Embryonic facial prominence (tissue), 1 donor: ENCODE measurements at regions not wholly inside any gene's neighbourhood (a gene's known extent, or its start where the extent isn't known, plus 50 kb on each side); places are given as distances from the start of the nearest gene placed in this dataset.

Experiments used
- DNase-seq: peaks from one replicate; pipeline ENCODE4 v3.0.0-alpha.2; 2016; ENCODE audit errors: extremely low spot score

DNA sequence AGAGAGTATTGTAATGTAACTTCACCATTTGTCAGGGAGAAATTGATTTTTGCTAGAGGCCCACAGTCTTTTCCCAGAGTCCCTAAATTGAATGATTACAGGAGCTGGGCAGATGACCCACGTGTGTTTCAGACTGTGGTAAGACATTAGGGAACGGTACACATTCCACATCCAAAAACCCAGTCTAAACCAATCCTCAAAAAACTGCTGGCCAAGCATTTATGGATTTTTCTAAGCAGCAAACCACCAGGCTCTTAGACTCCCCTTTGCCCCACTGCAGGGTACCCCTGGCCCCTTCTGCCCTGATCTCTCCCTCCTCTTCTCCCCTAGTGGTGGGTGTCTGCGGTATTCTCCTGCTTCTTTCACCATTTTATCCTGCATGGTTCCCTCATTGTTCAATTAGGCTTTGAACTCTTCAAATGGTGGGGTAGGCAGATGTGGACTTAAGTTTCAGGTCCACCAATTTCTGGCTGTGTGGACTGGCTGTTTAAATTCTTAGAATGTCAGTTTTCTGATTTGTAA lies 135.5 kb upstream of the SORCS3 start:
- DNase-seq, result no peak

DNA sequence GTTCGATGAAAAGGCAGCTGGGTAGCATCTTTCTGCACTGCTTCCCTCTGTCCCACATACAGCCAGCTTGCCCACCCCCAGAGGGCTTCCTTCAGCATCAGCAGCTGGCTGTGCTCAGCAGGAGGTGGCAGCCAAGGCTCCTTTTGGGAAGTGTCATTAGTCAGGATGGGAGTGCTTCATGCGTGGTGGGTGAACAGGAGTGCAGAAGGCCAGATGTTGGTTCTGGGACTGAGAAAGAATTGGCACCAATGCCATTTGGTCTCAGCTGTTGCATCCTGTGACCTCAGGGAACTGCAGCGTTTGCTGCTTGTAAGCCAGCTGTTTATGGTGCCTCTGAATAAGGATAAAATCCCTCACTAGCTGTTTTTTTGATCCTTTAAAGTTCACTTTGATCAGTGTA lies 131.1 kb upstream of the SORCS3 start:
- no peak for DNase-seq

DNA sequence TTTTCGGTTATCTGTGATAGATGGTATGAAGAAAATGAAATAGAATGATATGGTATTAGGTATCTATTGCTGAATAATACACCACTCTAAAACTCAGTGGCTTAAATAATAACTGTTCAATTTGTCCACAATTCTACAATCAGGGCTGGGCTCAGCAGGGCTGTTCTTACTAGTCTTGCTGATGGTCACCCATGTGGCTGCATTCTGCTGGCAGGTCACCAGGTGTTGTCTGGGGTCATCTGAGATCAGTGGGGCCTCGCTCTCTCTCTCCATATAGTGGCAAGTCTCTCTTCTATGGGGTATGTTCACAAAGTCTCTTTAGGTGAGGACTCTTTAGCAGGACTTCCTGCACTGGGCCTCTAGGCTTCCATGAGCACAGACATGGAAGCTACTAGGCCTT lies 130.4 kb upstream of the SORCS3 start:
- DNase-seq, result no peak

DNA sequence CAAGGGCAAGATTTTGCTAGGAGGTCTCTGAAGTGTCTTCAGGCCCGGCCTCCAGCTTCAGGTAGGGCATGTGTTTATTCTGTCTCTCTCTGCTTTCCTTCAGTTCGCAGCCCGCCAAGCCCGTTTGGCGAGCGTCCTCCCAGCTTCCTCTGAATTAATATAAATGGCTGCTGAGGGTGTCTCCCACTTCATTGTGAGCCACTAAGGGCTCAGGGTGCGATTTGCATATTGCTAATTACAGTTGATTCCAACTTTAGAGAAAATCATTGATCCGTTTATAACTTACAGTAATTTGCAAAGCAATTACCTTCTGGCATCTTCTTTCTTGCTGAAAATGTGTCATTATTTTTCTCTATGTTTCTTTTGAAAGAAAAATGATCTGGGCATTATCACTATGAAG lies 128.3 kb upstream of the SORCS3 start:
- no peak for DNase-seq

GRCh38 chr10:104515678-104516199 lies 125.4 kb upstream of the SORCS3 start:
- no peak for DNase-seq

GRCh38 chr10:104516986-104517385 lies 124.1 kb upstream of the SORCS3 start:
- no peak for DNase-seq

DNA sequence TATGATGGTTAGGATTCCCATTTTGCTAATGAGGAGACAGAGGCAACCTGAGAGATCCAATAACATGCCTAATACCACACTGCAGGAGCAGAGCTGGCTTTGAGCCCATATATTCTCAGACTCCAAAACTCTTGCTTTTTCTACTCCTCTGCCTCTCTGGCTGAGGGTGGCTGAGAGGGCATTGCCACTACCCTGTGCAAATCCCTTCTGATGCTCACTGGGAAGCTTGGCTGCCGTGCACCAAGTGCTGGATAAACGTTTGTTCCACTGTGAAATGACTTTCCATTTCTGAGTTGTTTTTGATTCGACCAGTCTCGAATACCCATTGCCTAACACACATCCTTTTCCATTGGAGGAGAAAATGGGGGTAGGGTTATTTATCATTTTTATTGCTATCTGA lies 123.1 kb upstream of the SORCS3 start:
- no peak for DNase-seq

- DNase-seq, result no peak
These were observed 122.2 kb upstream of the SORCS3 start for GRCh38 chr10:104518891-104519290.

DNA sequence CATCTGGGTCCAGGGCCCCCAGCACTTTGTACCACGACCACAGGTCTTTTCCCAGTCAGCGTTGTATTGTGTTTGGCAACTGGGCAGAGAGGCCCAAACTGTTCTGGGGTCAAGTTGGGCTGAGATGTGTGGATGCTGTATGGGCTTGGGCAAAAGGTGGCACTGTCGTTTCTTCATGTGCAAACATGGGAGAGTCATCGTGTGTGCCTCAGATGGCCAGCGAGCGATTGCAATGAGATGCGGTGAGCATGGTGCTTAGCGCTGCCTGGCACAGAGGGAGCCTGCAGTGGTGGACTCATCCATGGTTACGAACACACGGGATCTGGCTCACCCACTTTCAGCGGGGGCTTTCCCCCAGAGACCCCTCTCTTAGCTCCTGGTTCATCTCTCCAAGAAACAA lies 120.4 kb upstream of the SORCS3 start:
- no peak for DNase-seq

GRCh38 chr10:104521901-104522694 lies 119.0 kb upstream of the SORCS3 start:
- no peak for DNase-seq

- DNase-seq, result no peak
These were observed 114.9 kb upstream of the SORCS3 start for GRCh38 chr10:104526188-104526587.

DNA sequence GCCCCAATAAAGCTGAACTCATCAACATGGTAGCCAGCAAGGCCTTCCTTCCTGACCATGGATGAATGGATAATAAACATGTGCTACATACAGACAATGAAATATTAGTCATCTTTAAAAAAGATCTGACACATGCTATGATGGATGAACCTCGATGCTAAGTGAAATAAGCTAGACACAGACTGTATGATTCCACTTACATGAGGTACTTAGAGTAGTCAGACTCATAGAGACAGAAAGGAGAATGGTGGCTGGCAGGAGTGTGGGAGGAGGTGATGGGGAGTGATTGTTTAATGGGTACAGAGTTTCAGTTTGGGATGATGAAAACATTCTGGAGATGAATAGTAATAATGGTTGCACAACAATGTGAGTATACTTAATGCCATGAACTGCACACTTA lies 114.1 kb upstream of the SORCS3 start:
- no peak for DNase-seq

DNA sequence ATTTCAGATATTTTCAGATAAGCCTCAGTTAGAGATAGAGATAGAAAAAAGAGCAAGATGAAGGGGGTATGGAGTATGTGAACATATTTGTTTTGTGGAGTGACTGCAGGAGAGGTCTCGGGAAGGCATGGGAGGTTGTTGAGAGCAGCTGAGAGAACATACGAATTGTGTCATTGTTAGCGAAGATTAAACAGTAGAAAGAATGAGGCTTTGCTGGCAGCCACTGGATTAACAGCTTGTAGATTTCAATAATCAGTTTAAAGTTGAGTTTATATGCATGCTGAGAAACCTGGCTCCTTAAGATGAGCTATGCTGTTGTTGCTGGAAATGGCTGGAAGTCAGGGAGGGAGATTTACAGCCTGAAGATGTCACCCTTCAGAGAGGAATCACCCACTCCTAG lies 100.9 kb upstream of the SORCS3 start:
- DNase-seq, result no peak

GRCh38 chr10:104541820-104542219 lies 99.3 kb upstream of the SORCS3 start:
- no peak for DNase-seq

GRCh38 chr10:104546336-104546735 lies 94.8 kb upstream of the SORCS3 start:
- DNase-seq, result no peak

DNA sequence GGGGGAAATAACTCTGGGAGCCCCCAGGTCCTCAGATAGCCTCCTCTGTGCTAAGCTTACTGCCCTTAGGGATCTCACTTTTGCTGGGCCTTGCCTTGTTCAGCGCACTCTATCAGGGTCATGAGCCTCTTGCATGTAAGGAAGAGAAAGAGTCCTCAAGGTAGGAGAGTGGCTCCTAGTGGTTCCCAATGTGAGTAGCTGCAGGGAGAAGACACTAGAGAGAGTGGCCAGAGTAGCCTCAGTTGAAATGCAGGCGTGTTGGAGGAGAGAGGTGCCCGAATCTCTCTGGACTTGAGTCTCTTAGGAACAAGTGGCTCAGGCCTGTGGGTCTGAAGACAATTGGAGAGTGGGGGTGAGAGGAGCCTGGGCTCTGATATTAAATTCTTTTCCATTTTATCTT lies 94.3 kb upstream of the SORCS3 start:
- DNase-seq, result no peak

DNA sequence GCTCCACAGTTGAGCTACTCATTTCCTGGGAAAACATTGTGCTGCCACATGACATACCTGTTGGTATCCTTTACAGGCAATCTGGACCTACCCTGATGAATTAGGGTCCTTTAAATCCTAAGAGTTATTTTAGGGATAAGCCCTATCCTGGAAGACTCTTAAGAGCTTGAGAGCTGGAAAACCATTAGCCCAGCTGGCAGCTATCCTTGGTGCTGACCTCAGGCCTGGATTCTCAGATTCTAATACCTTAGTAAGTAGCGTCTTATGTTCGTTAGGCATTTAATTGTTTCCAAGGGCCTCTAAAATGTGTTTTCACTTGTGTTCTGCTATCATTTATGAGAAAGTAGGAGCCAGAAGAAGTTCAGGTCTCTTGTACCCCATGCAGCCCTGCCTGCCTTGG lies 93.0 kb upstream of the SORCS3 start:
- DNase-seq, result no peak

GRCh38 chr10:104556831-104557230 lies 84.3 kb upstream of the SORCS3 start:
- DNase-seq, result no peak

- no peak for DNase-seq
These were observed 83.1 kb upstream of the SORCS3 start for GRCh38 chr10:104557966-104558365.

GRCh38 chr10:104559935-104560334 lies 81.2 kb upstream of the SORCS3 start:
- no peak for DNase-seq

- no peak for DNase-seq
These were observed 78.0 kb upstream of the SORCS3 start for GRCh38 chr10:104563051-104563450.

- no peak for DNase-seq
These were observed 77.5 kb upstream of the SORCS3 start for GRCh38 chr10:104563548-104563947.

- DNase-seq, result no peak
These were observed 66.7 kb upstream of the SORCS3 start for GRCh38 chr10:104574427-104574826.

- DNase-seq, result no peak
These were observed 66.3 kb upstream of the SORCS3 start for GRCh38 chr10:104574838-104575237.
